Fibroblast of villous mesenchyme (primary cell): ENCODE measurements at regions not wholly inside any gene's neighbourhood (a gene's known extent, or its start where the extent isn't known, plus 50 kb on each side); places are given as distances from the start of the nearest gene placed in this dataset.

Experiments used
- DNase-seq: peaks from one replicate; pipeline ENCODE4 v3.0.0-alpha.2; 2010; ENCODE audit warnings: low read depth
- H3K4me3 ChIP-seq: 2 replicates; pipeline ENCODE4 v1.5.1; 2011; ENCODE audit warnings: low read depth, mild to moderate bottlenecking, low read length
- CTCF ChIP-seq: IDR thresholded peaks from 2 replicates; pipeline ENCODE4 v1.5.1; 2012; ENCODE audit warnings: low read depth, mild to moderate bottlenecking, low read length; ENCODE audit not compliant: insufficient read depth

DNA sequence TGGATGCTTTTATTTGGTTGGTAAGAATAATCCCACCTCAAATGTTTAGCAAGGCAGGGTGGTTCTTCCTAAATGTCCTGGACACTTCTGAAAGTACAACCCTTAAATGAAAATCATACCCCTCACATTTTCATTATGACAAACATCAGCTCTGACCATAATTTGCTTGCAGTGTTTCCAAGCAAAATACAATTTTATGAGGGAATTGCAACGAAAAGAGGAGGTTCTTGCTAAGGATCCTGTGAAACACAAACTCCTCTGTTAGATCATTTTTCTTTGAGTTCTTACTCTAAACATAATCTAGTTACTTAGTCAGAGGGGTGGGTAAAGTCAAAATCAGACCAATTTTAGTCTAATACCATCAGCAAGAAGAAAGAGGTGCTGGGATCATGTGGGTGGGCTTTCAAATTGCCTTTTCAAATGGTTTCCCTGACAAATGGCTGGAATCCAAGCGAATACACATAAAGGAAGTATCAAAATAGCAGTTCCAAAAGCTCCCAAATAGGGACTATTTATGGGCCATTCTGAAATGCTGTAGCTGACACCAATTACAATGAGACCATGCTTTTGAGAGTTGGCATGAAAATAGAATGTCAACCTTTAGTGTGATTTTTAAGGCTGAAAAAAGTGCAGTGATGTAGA lies 164.9 kb upstream of the INHBA start:
- no peak for TF ChIP-seq CTCF
- peak; percentile 30 for DNase-seq
- H3K4me3 ChIP-seq, result no peak overlapping the region

DNA sequence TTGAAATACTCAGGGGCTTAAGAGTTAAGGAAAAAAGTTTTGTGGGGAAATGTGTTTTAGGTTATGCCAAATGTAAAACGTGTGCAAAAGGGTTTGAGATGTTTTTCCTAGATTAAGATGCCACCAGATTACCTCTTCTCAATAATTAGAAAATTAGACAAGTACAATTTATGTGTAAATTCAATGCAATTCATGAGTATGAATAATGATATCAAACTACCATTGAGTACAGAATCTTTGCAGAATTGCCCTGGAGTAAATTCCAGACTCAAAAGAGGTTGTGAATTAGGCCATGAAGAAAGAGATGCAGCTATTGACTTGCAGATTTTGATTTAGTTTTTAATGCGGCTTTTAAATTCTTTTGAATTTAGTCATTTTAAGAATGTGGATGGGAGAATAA lies 159.4 kb upstream of the INHBA start:
- no peak for DNase-seq
- no peak overlapping the region for H3K4me3 ChIP-seq
- no peak for TF ChIP-seq CTCF

GRCh38 chr7:41861642-41862041 lies 158.8 kb upstream of the INHBA start:
- no peak overlapping the region for H3K4me3 ChIP-seq
- DNase-seq, result no peak
- TF ChIP-seq CTCF, result no peak

DNA sequence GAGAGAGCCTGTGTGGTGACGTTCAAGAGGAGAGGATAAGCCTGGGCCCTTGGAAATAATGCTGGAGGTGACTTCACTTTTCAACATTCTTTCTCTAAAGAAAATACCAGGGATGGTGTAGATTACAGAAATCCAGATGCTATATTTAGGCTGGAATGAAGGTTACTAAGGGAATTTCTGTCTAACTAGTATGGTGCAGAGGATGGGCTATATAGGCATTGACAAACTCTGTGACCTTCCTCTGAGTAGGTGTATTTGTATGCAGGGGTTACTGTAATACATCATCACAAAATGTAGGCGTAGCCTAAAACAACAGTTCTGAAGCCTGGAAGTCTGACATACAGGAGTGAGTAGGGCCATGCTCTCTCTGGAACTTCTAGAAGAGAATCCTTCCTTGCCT lies 155.3 kb upstream of the INHBA start:
- no peak for DNase-seq
- H3K4me3 ChIP-seq, result no peak overlapping the region
- no peak for TF ChIP-seq CTCF

DNA sequence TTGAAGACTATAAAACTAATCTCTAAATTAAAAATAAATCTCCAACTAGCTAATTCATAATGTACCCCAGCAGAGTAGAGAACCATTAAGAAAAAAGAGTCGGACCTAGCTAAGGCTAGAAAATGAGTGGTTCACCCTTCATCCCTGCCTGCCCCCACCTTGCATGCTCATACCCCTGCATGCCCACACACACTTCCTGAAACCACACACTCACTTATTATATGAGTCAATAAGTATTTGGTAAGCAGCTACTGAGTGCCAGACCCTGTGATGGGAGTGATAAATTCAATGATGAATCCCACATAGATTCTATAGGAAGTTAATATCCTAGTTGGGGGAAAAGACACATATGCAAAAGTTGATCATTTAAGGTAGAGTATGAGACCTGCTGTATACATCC lies 152.9 kb upstream of the INHBA start:
- DNase-seq, result no peak
- TF ChIP-seq CTCF, result no peak

GRCh38 chr7:41847606-41848005 lies 144.7 kb upstream of the INHBA start:
- DNase-seq, result no peak
- H3K4me3 ChIP-seq, result no peak overlapping the region
- TF ChIP-seq CTCF, result no peak

More for the DNA sequence above, 152.9 kb upstream of the INHBA start:
- H3K4me3 ChIP-seq, result no peak overlapping the region

DNA sequence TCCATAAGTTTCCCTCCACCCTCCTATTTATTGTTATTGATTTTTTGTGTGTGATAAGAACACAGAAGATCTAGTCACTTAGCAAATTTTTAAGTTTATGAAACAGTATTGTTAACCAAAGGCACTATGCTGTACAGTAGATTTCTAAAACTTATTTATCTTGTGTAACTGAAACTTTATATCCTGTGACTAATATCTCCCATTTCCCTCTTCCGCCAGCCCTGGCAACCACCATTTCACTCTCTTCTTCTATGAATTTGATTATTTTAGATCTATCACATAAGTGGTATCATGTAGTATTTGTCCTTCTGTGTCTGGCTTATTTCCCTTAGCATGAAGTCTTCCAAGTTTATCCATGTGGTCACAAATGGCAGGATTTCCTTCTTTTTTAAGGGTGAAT lies 144.3 kb upstream of the INHBA start:
- TF ChIP-seq CTCF, result no peak
- no peak overlapping the region for H3K4me3 ChIP-seq
- DNase-seq, result no peak
